ENCODE measurements at regions not wholly inside any gene's neighbourhood (a gene's known extent, or its start where the extent isn't known, plus 50 kb on each side); places are given as distances from the start of the nearest gene placed in this dataset.

GRCh38 chr1:195744256-195744655 lies 864.0 kb downstream of the KCNT2 start:
- no peak for TF ChIP-seq CTCF (IDR thresholded peaks at IDR 0.05; ENCODE audit: insufficient read depth, low read length)
- TF ChIP-seq SPI1 (IDR thresholded peaks at IDR 0.05; ENCODE audit: borderline replicate concordance, low read depth): no peak
- TF ChIP-seq REST (IDR thresholded peaks at IDR 0.05; ENCODE audit: insufficient replicate concordance, low read depth): no peak
- no peak for TF ChIP-seq POLR2AphosphoS5 (IDR thresholded peaks at IDR 0.05; ENCODE audit: low read depth)
- no peak for TF ChIP-seq GABPA (IDR thresholded peaks at IDR 0.05; ENCODE audit: low read depth)

Measured in HL-60 (cell line).